Superior temporal gyrus (tissue), 1 donor: ENCODE measurements at regions not wholly inside any gene's neighbourhood (a gene's known extent, or its start where the extent isn't known, plus 50 kb on each side); places are given as distances from the start of the nearest gene placed in this dataset.

ENCODE experiments used
- DNase-seq: peaks from one replicate; pipeline ENCODE4 v3.0.0-alpha.2; 2016; ENCODE audit errors: extremely low spot score

- DNase-seq = no peak
These were observed 144.2 kb downstream of the LYPLAL1 start for GRCh38 chr1:219317762-219318353.

GRCh38 chr1:219316066-219316465, 142.4 kb downstream of the LYPLAL1 start:
- DNase-seq = no peak

- no peak for DNase-seq
These were observed 140.3 kb downstream of the LYPLAL1 start for GRCh38 chr1:219313961-219314360.

GRCh38 chr1:219312967-219313366, 139.3 kb downstream of the LYPLAL1 start:
- no peak for DNase-seq

- no peak for DNase-seq
These were observed 136.6 kb downstream of the LYPLAL1 start for GRCh38 chr1:219310181-219310728.

- DNase-seq = no peak
These were observed 134.7 kb downstream of the LYPLAL1 start for GRCh38 chr1:219308367-219308766.

- no peak for DNase-seq
These were observed 130.8 kb downstream of the LYPLAL1 start for GRCh38 chr1:219304227-219305226.

GRCh38 chr1:219302697-219303096, 129.0 kb downstream of the LYPLAL1 start:
- no peak for DNase-seq

GRCh38 chr1:219299420-219299819, 125.7 kb downstream of the LYPLAL1 start:
- no peak for DNase-seq

- DNase-seq = no peak
These were observed 125.0 kb downstream of the LYPLAL1 start for GRCh38 chr1:219298571-219299148.

- DNase-seq = no peak
These were observed 123.0 kb downstream of the LYPLAL1 start for GRCh38 chr1:219296430-219297355.

- DNase-seq = no peak
These were observed 120.6 kb downstream of the LYPLAL1 start for GRCh38 chr1:219294251-219294650.

GRCh38 chr1:219293410-219293809, 119.7 kb downstream of the LYPLAL1 start:
- DNase-seq = no peak

GRCh38 chr1:219292999-219293398, 119.3 kb downstream of the LYPLAL1 start:
- DNase-seq = no peak

- DNase-seq = no peak
These were observed 118.7 kb downstream of the LYPLAL1 start for GRCh38 chr1:219292341-219292740.

GRCh38 chr1:219289171-219289570, 115.5 kb downstream of the LYPLAL1 start:
- DNase-seq = no peak

GRCh38 chr1:219283541-219283940, 109.9 kb downstream of the LYPLAL1 start:
- DNase-seq = no peak

GRCh38 chr1:219281831-219282230, 108.2 kb downstream of the LYPLAL1 start:
- DNase-seq = no peak

GRCh38 chr1:219279017-219279770, 105.5 kb downstream of the LYPLAL1 start:
- DNase-seq = no peak

GRCh38 chr1:219278288-219278687, 104.6 kb downstream of the LYPLAL1 start:
- no peak for DNase-seq
